Esophagus muscularis mucosa (tissue), 4 donors: ENCODE measurements at regions not wholly inside any gene's neighbourhood (a gene's known extent, or its start where the extent isn't known, plus 50 kb on each side); places are given as distances from the start of the nearest gene placed in this dataset.

Source experiments
- DNase-seq: peaks from one replicate; pipeline ENCODE4 v3.0.0-alpha.2; 2017; ENCODE audit errors: extremely low spot score
- H3K27ac ChIP-seq, 4 donors: fragments of 200-600 bp; sonication (generic); replicated peaks in 1 of 4; 1 replicate in 3 of 4; 2 replicates in 1 of 4; pipeline ENCODE4 v1.5.1; 2016 to 2019; ENCODE audit warnings: mild to moderate bottlenecking in 1 of 4
- H3K27me3 ChIP-seq, 4 donors: fragments of 200-600 bp; sonication (generic); one replicate each; pipeline versions ENCODE4 v1.5.1 to v1.6.0; 2016 to 2019
- H3K36me3 ChIP-seq, 4 donors: fragments of 200-600 bp; sonication (generic); one replicate each; pipeline ENCODE4 v1.5.1; 2016 to 2019
- H3K4me1 ChIP-seq, 4 donors: fragments of 200-600 bp; sonication (generic); one replicate each; pipeline ENCODE4 v1.5.1; 2016 to 2019
- H3K4me3 ChIP-seq, 4 donors: fragments of 200-600 bp; sonication (generic); 1 replicate in 2 of 4; 2 replicates in 2 of 4; pipeline ENCODE4 v1.5.1; 2016 to 2019; ENCODE audit warnings: mild to moderate bottlenecking in 4 of 4, moderate library complexity in 1 of 4
- H3K9me3 ChIP-seq, 4 donors: fragments of 200-600 bp; sonication (generic); 1 replicate in 3 of 4; 2 replicates in 1 of 4; pipeline ENCODE4 v1.5.1; 2016 to 2019
- EP300 ChIP-seq: sonication (generic); formaldehyde crosslinking; IDR thresholded peaks from one replicate; pipeline ENCODE4 v1.6.1; 2017; ENCODE audit warnings: antibody characterized with exemption
- POLR2A ChIP-seq: fragments of 450-650 bp; IDR thresholded peaks from one replicate; pipeline ENCODE4 v1.6.1; 2017; ENCODE audit warnings: antibody characterized with exemption, moderate library complexity, mild to moderate bottlenecking, low read depth
- POLR2AphosphoS5 ChIP-seq, 2 donors: sonication (generic); formaldehyde crosslinking; IDR thresholded peaks; one replicate each; pipeline ENCODE4 v1.6.1; 2017; ENCODE audit warnings: antibody characterized with exemption in 2 of 2
- WGBS: methylation state at CpG from one replicate; pipeline ENCODE4 v1.1.5; 2018; 5-methylcytosine and 5-hydroxymethylcytosine counted together
- intact Hi-C: fragments of 100-400 bp; cut with DNase I; formaldehyde crosslinking; loops from one replicate; pipeline ENCODE4 v1.15.1; 2023
- TF ChIP-seq, protein P1 (sequence below), 3 experiments: fragments of 200-600 bp in 2 of 3; fragments of 450-650 bp in 1 of 3; sonication (generic) in 2 of 3; IDR thresholded peaks; one replicate each; pipeline ENCODE4 v1.5.1; 2017 to 2019; ENCODE audit warnings: antibody characterized with exemption in 3 of 3, mild to moderate bottlenecking in 2 of 3, moderate library complexity in 1 of 3

DNA sequence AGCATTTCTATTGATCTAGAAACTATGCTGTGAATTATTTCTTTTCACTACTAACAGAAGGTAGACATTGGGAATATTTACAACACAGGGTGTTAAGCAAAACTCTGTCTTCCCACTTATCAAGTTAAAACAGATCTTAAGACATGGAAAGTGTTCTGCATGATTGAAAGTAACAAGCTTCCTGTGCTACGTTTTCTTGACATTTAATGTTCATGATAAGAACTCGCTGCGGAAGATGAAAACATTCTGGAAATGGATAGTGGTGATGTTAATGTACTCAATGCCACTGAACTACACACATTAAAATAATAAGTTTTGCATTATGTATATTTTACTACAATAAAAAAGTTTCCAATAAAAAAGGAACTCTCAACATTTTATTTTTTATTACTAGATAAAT lies 74.4 kb upstream of the SCN7A start:
- 33% methylated on average over 3 of the region's 3 CpGs for WGBS
- no peak for DNase-seq
- Histone ChIP-seq H3K4me3 (no peak overlapping the region), H3K27ac (no peak overlapping the region), H3K9me3 (no peaks in the 10 kb centered on the region), H3K4me1 (no peaks in the 10 kb centered on the region), H3K27me3 (no peaks in the 10 kb centered on the region), H3K36me3 (no peaks in the 10 kb centered on the region)
- TF ChIP-seq, protein P1, sequence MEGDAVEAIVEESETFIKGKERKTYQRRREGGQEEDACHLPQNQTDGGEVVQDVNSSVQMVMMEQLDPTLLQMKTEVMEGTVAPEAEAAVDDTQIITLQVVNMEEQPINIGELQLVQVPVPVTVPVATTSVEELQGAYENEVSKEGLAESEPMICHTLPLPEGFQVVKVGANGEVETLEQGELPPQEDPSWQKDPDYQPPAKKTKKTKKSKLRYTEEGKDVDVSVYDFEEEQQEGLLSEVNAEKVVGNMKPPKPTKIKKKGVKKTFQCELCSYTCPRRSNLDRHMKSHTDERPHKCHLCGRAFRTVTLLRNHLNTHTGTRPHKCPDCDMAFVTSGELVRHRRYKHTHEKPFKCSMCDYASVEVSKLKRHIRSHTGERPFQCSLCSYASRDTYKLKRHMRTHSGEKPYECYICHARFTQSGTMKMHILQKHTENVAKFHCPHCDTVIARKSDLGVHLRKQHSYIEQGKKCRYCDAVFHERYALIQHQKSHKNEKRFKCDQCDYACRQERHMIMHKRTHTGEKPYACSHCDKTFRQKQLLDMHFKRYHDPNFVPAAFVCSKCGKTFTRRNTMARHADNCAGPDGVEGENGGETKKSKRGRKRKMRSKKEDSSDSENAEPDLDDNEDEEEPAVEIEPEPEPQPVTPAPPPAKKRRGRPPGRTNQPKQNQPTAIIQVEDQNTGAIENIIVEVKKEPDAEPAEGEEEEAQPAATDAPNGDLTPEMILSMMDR (IDR thresholded peaks at IDR 0.05): no peak
- TF ChIP-seq EP300 (no peak), POLR2AphosphoS5 (IDR thresholded peaks at IDR 0.05) (no peak), POLR2A (no peak)
- intact Hi-C loops: no loop called here

GRCh38 chr2:166565501-166565900 lies 71.5 kb upstream of the SCN7A start:
- DNase-seq: no peak
- H3K4me3 ChIP-seq: no peak overlapping the region
- no peaks in the 10 kb centered on the region for H3K27me3 ChIP-seq
- H3K27ac ChIP-seq: no peak overlapping the region
- H3K4me1 ChIP-seq: no peaks in the 10 kb centered on the region
- no peaks in the 10 kb centered on the region for H3K9me3 ChIP-seq
- intact Hi-C loops: no loop called here
- H3K36me3 ChIP-seq: no peaks in the 10 kb centered on the region
- 89% methylated on average over 3 of the region's 3 CpGs for WGBS
- TF ChIP-seq POLR2AphosphoS5 (IDR thresholded peaks at IDR 0.05) (no peak), EP300 (no peak), POLR2A (no peak)
- TF ChIP-seq, protein P1 (IDR thresholded peaks at IDR 0.05): no peak

DNA sequence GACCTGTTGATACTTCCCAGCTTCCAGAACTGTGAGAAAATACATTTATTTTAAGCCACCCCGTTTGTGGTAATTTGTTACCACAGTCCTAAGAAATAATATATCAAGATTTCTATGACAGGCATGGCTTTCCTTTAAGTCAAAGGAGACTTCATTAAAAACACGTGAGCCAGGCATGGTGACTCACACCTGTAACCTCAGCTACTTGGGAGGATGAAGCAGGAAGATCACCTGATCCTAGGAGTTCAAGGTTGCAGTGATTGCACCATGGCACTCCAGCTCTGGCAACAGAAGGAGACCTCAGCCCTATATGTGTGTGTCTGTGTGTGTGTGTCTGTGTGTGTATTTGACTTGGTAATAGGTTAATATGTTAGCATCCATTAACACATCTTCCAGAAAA lies 69.8 kb upstream of the SCN7A start:
- Histone ChIP-seq H3K36me3 (no peaks in the 10 kb centered on the region), H3K4me1 (no peaks in the 10 kb centered on the region), H3K4me3 (no peak overlapping the region), H3K9me3 (no peaks in the 10 kb centered on the region), H3K27ac (no peak overlapping the region), H3K27me3 (no peaks in the 10 kb centered on the region)
- TF ChIP-seq POLR2A (no peak), EP300 (no peak), POLR2AphosphoS5 (IDR thresholded peaks at IDR 0.05) (no peak)
- TF ChIP-seq, protein P1 (IDR thresholded peaks at IDR 0.05): no peak
- 67% methylated on average over 2 of the region's 2 CpGs for WGBS
- DNase-seq: no peak
- intact Hi-C loops: no loop called here

GRCh38 chr2:166560022-166560421 lies 66.0 kb upstream of the SCN7A start:
- TF ChIP-seq POLR2AphosphoS5 (IDR thresholded peaks at IDR 0.05) (no peak), EP300 (no peak), POLR2A (no peak)
- TF ChIP-seq, protein P1 (IDR thresholded peaks at IDR 0.05): no peak
- Histone ChIP-seq H3K4me3 (no peak overlapping the region), H3K9me3 (no peaks in the 10 kb centered on the region), H3K27me3 (no peaks in the 10 kb centered on the region), H3K36me3 (no peaks in the 10 kb centered on the region), H3K4me1 (no peaks in the 10 kb centered on the region), H3K27ac (no peak overlapping the region)
- no peak for DNase-seq
- intact Hi-C loops: no loop called here
- 79% methylated on average over 2 of the region's 2 CpGs for WGBS

DNA sequence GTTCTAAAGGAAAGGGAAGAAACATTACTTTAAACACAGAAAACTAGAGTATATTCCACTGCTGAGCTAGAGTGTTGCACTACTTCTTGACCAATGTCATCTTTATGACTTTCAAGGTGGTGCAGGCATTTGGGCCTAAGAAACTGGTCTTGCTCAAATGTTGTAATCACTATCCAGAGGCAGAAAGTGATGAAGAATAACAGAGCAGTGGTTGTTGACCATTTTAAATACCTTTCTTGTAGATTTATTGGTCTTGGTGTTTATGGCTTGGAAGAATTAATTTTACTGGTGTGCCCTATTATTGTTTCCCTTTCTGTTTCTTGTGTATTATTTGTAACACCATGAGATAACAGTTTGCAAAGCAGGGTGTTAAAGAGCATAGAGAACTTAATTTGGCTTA lies 56.9 kb upstream of the SCN7A start:
- DNase-seq: no peak
- H3K9me3 ChIP-seq: no peaks in the 10 kb centered on the region
- H3K4me3 ChIP-seq: no peak overlapping the region
- H3K27me3 ChIP-seq: no peaks in the 10 kb centered on the region
- no peak for TF ChIP-seq POLR2A
- H3K36me3 ChIP-seq: no peaks in the 10 kb centered on the region
- H3K27ac ChIP-seq: no peak overlapping the region
- intact Hi-C loops: no loop called here
- no peaks in the 10 kb centered on the region for H3K4me1 ChIP-seq
